HCT116 (cell line): ENCODE measurements at regions not wholly inside any gene's neighbourhood (a gene's known extent, or its start where the extent isn't known, plus 50 kb on each side); places are given as distances from the start of the nearest gene placed in this dataset.

Experiments
- ATAC-seq: fragments of 200-7000 bp; cut with Tn5 transposase; 2 replicates; pipeline ENCODE4 v1.9.1; 2020; ENCODE audit warnings: mild to moderate bottlenecking, moderate library complexity
- BruUV-seq: library from RNA; stranded (reverse); fragments of 400-500 nt; replicated peaks from 2 replicates; lab custom pipeline; 2021; lab: Mats Ljungman, UMichigan
- CTCF ChIA-PET: fragments of 300-600 bp; sonication (Branson Sonifier 250); formaldehyde crosslinking; loops from one replicate; lab custom pipeline; 2021; ENCODE audit warnings: antibody characterized with exemption; lab: Charles Lee
- POLR2A ChIA-PET: fragments of 300-600, 350-600 bp; sonication (Branson Sonifier 250); formaldehyde crosslinking; loops from one replicate; lab custom pipeline; 2021; ENCODE audit warnings: antibody characterized with exemption; lab: Charles Lee
- RAD21 ChIA-PET, 2 experiments: fragments of 300-600 bp; sonication (Branson Sonifier 250); formaldehyde crosslinking; loops; one replicate each; lab custom pipeline; 2023; ENCODE audit warnings: low total read pairs in 2 of 2; ENCODE audit not compliant: uncharacterized antibody in 2 of 2, unreplicated experiment in 2 of 2, low non-redundant PET in 1 of 2; lab: Charles Lee
- DNase-seq: peaks from one replicate; pipeline ENCODE4 v3.0.0-alpha.2; 2010; ENCODE audit warnings: low read depth, low spot score
- H2AFZ ChIP-seq: fragments of 200-600 bp; shearing (Covaris generic), sonication (generic); 2 replicates; pipeline ENCODE4 v1.6.1; 2017; ENCODE audit warnings: low read depth, mixed run types, mixed read lengths, antibody characterized with exemption, low read length; ENCODE audit not compliant: poor library complexity, severe bottlenecking
- H3K27ac ChIP-seq: 2 replicates; pipeline ENCODE4 v1.5.1; 2012; ENCODE audit warnings: low read depth, low read length
- H3K27me3 ChIP-seq: fragments of 200-600 bp; sonication (generic); 2 replicates; pipeline ENCODE4 v1.6.1; 2016; ENCODE audit warnings: mixed run types, low read length, mixed read lengths; ENCODE audit not compliant: insufficient read depth
- H3K36me3 ChIP-seq, 2 experiments: fragments of 200-500 bp in 1 of 2; fragments of 200-600 bp in 1 of 2; sonication (Bioruptor generic) in 1 of 2; sonication (generic) in 1 of 2; 2 replicates each; pipeline versions ENCODE4 v1.5.1 to v1.6.1; 2014 to 2016; ENCODE audit warnings: low read length in 2 of 2, inconsistent platforms in 1 of 2, mixed read lengths in 1 of 2, mixed run types in 1 of 2; ENCODE audit not compliant: insufficient read depth in 2 of 2, control insufficient read depth in 1 of 2
- H3K4me1 ChIP-seq, 2 experiments: fragments of 200-600 bp in 1 of 2; sonication (generic) in 1 of 2; 2 replicates each; pipeline versions ENCODE4 v1.5.1 to v1.6.1; 2012 to 2017; ENCODE audit warnings: low read length in 2 of 2, inconsistent platforms in 1 of 2, mild to moderate bottlenecking in 1 of 2, mixed read lengths in 1 of 2, mixed run types in 1 of 2, moderate library complexity in 1 of 2; ENCODE audit not compliant: insufficient read depth in 2 of 2, control insufficient read depth in 1 of 2
- H3K4me2 ChIP-seq: fragments of 200-600 bp; sonication (generic); 2 replicates; pipeline ENCODE4 v1.6.1; 2017; ENCODE audit warnings: mixed run types, low read length, mixed read lengths
- H3K4me3 ChIP-seq, 2 experiments: fragments of 200-600 bp in 1 of 2; sonication (generic) in 1 of 2; replicated peaks in 1 of 2; 2 replicates each; pipeline ENCODE4 v1.5.1; 2011 to 2016; ENCODE audit warnings: low read length in 2 of 2, control low read depth in 1 of 2, low read depth in 1 of 2, mild to moderate bottlenecking in 1 of 2, mixed read lengths in 1 of 2, mixed run types in 1 of 2
- H3K79me2 ChIP-seq: fragments of 200-600 bp; sonication (generic); 2 replicates; pipeline ENCODE4 v1.6.1; 2017; ENCODE audit warnings: mild to moderate bottlenecking, mixed run types, low read length, moderate library complexity, mixed read lengths; ENCODE audit not compliant: insufficient read depth
- H3K9ac ChIP-seq: fragments of 200-600 bp; sonication (generic); 2 replicates; pipeline ENCODE4 v1.6.1; 2016; ENCODE audit warnings: low read length, mixed read lengths
- H3K9me2 ChIP-seq: fragments of 200-600 bp; sonication (generic), shearing (Covaris generic); 2 replicates; pipeline ENCODE4 v1.6.1; 2017; ENCODE audit warnings: mixed run types, mild to moderate bottlenecking, moderate library complexity; ENCODE audit not compliant: insufficient read depth
- H3K9me3 ChIP-seq, 2 experiments: fragments of 200-500 bp in 1 of 2; fragments of 200-600 bp in 1 of 2; sonication (Bioruptor generic) in 1 of 2; sonication (generic) in 1 of 2; 2 replicates each; pipeline ENCODE4 v1.6.1; 2014 to 2017; ENCODE audit warnings: low read length in 2 of 2, mixed read lengths in 2 of 2, inconsistent platforms in 1 of 2, low read depth in 1 of 2, mild to moderate bottlenecking in 1 of 2, mixed run types in 1 of 2, moderate library complexity in 1 of 2; ENCODE audit not compliant: control insufficient read depth in 1 of 2, insufficient read depth in 1 of 2
- H4K20me1 ChIP-seq: fragments of 200-600 bp; sonication (generic), shearing (Covaris generic); 2 replicates; pipeline ENCODE4 v1.6.1; 2017; ENCODE audit warnings: mixed run types, mild to moderate bottlenecking, moderate library complexity; ENCODE audit not compliant: insufficient read depth
- ATF3 ChIP-seq: IDR thresholded peaks from 2 replicates; pipeline ENCODE4 v1.6.1; 2012
- CBX3 ChIP-seq: IDR thresholded peaks from 2 replicates; pipeline ENCODE4 v1.6.1; 2012; ENCODE audit warnings: low read depth
- CEBPB ChIP-seq: IDR thresholded peaks from 2 replicates; pipeline ENCODE4 v1.6.1; 2012; ENCODE audit warnings: low read depth
- CTCF ChIP-seq, 3 experiments: fragments of 200-600 bp in 1 of 3; sonication (generic) in 1 of 3; IDR thresholded peaks in 2 of 3; conservative IDR thresholded peaks in 1 of 3; 2 replicates each; pipeline ENCODE4 v1.5.1; 2012 to 2017; ENCODE audit warnings: low read depth in 2 of 3, low read length in 2 of 3, antibody characterized with exemption in 1 of 3, borderline replicate concordance in 1 of 3, control low read depth in 1 of 3, mild to moderate bottlenecking in 1 of 3, mixed read lengths in 1 of 3, mixed run types in 1 of 3, moderate library complexity in 1 of 3; ENCODE audit not compliant: insufficient read depth in 1 of 3
- EGR1 ChIP-seq: IDR thresholded peaks from 2 replicates; pipeline ENCODE4 v1.6.1; 2012; ENCODE audit warnings: low read depth
- ELF1 ChIP-seq: IDR thresholded peaks from 2 replicates; pipeline ENCODE4 v1.6.1; 2012; ENCODE audit warnings: low read depth, borderline replicate concordance
- FOSL1 ChIP-seq: IDR thresholded peaks from 2 replicates; pipeline ENCODE4 v1.6.1; 2012; ENCODE audit warnings: low read depth
- JUND ChIP-seq: IDR thresholded peaks from 2 replicates; pipeline ENCODE4 v1.6.1; 2012
- POLR2A ChIP-seq: IDR thresholded peaks from 2 replicates; pipeline ENCODE4 v1.7.0; 2011; ENCODE audit warnings: borderline replicate concordance; ENCODE audit not compliant: insufficient read depth, insufficient read length; ENCODE audit errors: extremely low read depth
- POLR2AphosphoS5 ChIP-seq: IDR thresholded peaks from 2 replicates; pipeline ENCODE4 v1.6.1; 2011; ENCODE audit warnings: mild to moderate bottlenecking, low read depth, low read length, moderate library complexity
- RAD21 ChIP-seq: IDR thresholded peaks from 2 replicates; pipeline ENCODE4 v1.6.1; 2012; ENCODE audit warnings: low read depth, mild to moderate bottlenecking
- SIN3A ChIP-seq: IDR thresholded peaks from 2 replicates; pipeline ENCODE4 v1.6.1; 2012; ENCODE audit warnings: low read depth
- ZBTB33 ChIP-seq: IDR thresholded peaks from 2 replicates; pipeline ENCODE4 v1.6.1; 2011; ENCODE audit warnings: mild to moderate bottlenecking, low read length, moderate library complexity; ENCODE audit not compliant: insufficient replicate concordance; ENCODE audit errors: extremely low read depth
- ZNF274 ChIP-seq: fragments of 200-500 bp; sonication (Bioruptor generic); IDR thresholded peaks from 2 replicates; pipeline ENCODE4 v1.6.1; 2014; ENCODE audit warnings: mild to moderate bottlenecking, low read depth, low read length, inconsistent platforms
- intact Hi-C: fragments of 100-400 bp; cut with micrococcal nuclease; formaldehyde crosslinking; loops from 2 replicates; pipeline ENCODE4 v1.10.0; 2022

GRCh38 chr2:160898581-160899307, 261.5 kb upstream of the TANK start:
- BruUV-seq = no TSS peak
- Histone ChIP-seq H3K9me3 (no peaks in the 10 kb centered on the region), H3K4me3 (no peak overlapping the region), H3K27me3 (no peaks in the 10 kb centered on the region), H2AFZ (no peak overlapping the region), H3K4me2 (no peak overlapping the region), H3K79me2 (no peaks in the 10 kb centered on the region), H3K4me1 (no peaks in the 10 kb centered on the region), H4K20me1 (no peaks in the 10 kb centered on the region), H3K27ac (no peak overlapping the region), H3K9me2 (no peaks in the 10 kb centered on the region), H3K9ac (no peak overlapping the region), H3K36me3 (no peaks in the 10 kb centered on the region)
- CTCF ChIA-PET = no interaction called here
- RAD21 ChIA-PET = no interaction called here
- POLR2A ChIA-PET = no interaction called here
- DNase-seq (no peak), ATAC-seq (no peak)
- TF ChIP-seq EGR1 (no peak), POLR2A (no peak), CEBPB (no peak), CBX3 (no peak), RAD21 (no peak), SIN3A (no peak), POLR2AphosphoS5 (no peak)
- intact Hi-C loops = no loop called here

- H3K4me3 ChIP-seq = no peak overlapping the region
- H3K4me2 ChIP-seq = no peak overlapping the region
- no peaks in the 10 kb centered on the region for H3K9me2 ChIP-seq
- BruUV-seq = no TSS peak
- TF ChIP-seq POLR2A (no peak), ELF1 (no peak), CBX3 (no peak), ZNF274 (no peak), CTCF (IDR thresholded peaks at IDR 0.05 in 2 of 3, conservative IDR thresholded peaks at IDR 0.05 in 1 of 3; ENCODE audit: borderline replicate concordance in 1 of 3, insufficient read depth in 1 of 3, low read depth in 2 of 3, low read length in 2 of 3) (no peak), FOSL1 (no peak), ZBTB33 (no peak), JUND (no peak), CEBPB (no peak), ATF3 (no peak)
- H3K79me2 ChIP-seq = no peaks in the 10 kb centered on the region
- no peaks in the 10 kb centered on the region for H4K20me1 ChIP-seq
- no peaks in the 10 kb centered on the region for H3K9me3 ChIP-seq
- DNase-seq (no peak), ATAC-seq (no peak)
- RAD21 ChIA-PET = no interaction called here
- no peak overlapping the region for H3K9ac ChIP-seq
- H3K27me3 ChIP-seq = no peaks in the 10 kb centered on the region
- no peak overlapping the region for H2AFZ ChIP-seq
- intact Hi-C loops = no loop called here
- H3K36me3 ChIP-seq = no peaks in the 10 kb centered on the region
- POLR2A ChIA-PET = no interaction called here
- H3K4me1 ChIP-seq = no peaks in the 10 kb centered on the region
- CTCF ChIA-PET = no interaction called here
- no peak overlapping the region for H3K27ac ChIP-seq
These were observed 258.6 kb upstream of the TANK start for GRCh38 chr2:160901613-160902012.
